ENCODE measurements at regions not wholly inside any gene's neighbourhood (a gene's known extent, or its start where the extent isn't known, plus 50 kb on each side); places are given as distances from the start of the nearest gene placed in this dataset.

- no peak for TF ChIP-seq POLR2A (IDR thresholded peaks at IDR 0.05; ENCODE audit: low read depth, low read length)
- DNase-seq (ENCODE audit: insufficient read length, low spot score) (no peak), FAIRE-seq (no peak)
These were observed 56.5 kb upstream of the CWC22 start for GRCh38 chr2:180063494-180064092.

- no peak for TF ChIP-seq POLR2A (IDR thresholded peaks at IDR 0.05; ENCODE audit: low read depth, low read length)
- FAIRE-seq (no peak), DNase-seq (ENCODE audit: insufficient read length, low spot score) (no peak)
These were observed 55.1 kb upstream of the CWC22 start for GRCh38 chr2:180062178-180062577.

- FAIRE-seq (no peak), DNase-seq (ENCODE audit: insufficient read length, low spot score) (no peak)
- no peak for TF ChIP-seq POLR2A (IDR thresholded peaks at IDR 0.05; ENCODE audit: low read depth, low read length)
These were observed 54.4 kb upstream of the CWC22 start for GRCh38 chr2:180061546-180061945.

- no peak for TF ChIP-seq POLR2A (IDR thresholded peaks at IDR 0.05; ENCODE audit: low read depth, low read length)
- DNase-seq (ENCODE audit: insufficient read length, low spot score) (no peak), FAIRE-seq (no peak)
These were observed 54.0 kb upstream of the CWC22 start for GRCh38 chr2:180061085-180061484.

- FAIRE-seq: no peak
- no peak for TF ChIP-seq POLR2A (IDR thresholded peaks at IDR 0.05; ENCODE audit: low read depth, low read length)
These were observed 51.9 kb upstream of the CWC22 start for GRCh38 chr2:180058993-180059392.

GRCh38 chr2:180057706-180058412 is 50.8 kb upstream of the CWC22 start:
- no peak for DNase-seq (ENCODE audit: insufficient read length, low spot score)
- FAIRE-seq: no peak
- no peak for TF ChIP-seq POLR2A (IDR thresholded peaks at IDR 0.05; ENCODE audit: low read depth, low read length)

More at GRCh38 chr2:180058993-180059392, 51.9 kb upstream of the CWC22 start:
- no peak for DNase-seq (ENCODE audit: insufficient read length, low spot score)

Measured in H54 (cell line).